Cardiac muscle cell (in vitro differentiated cells and primary cell): ENCODE measurements at regions not wholly inside any gene's neighbourhood (a gene's known extent, or its start where the extent isn't known, plus 50 kb on each side); places are given as distances from the start of the nearest gene placed in this dataset.

Experiments
- DNase-seq, 2 donors: peaks; one replicate each; pipeline versions ENCODE4 v3.0.0 to v3.0.0-alpha.2; 2010 to 2017; ENCODE audit warnings: low read depth in 1 of 2, low spot score in 1 of 2
- H3K27ac ChIP-seq: fragments of 200-600 bp; sonication (generic); 2 replicates; pipeline ENCODE4 v1.5.1; 2016
- H3K27me3 ChIP-seq: fragments of 200-600 bp; sonication (generic); 2 replicates; pipeline ENCODE4 v1.6.0; 2016; ENCODE audit warnings: control low read depth
- H3K36me3 ChIP-seq: fragments of 200-600 bp; sonication (generic); 2 replicates; pipeline ENCODE4 v1.5.1; 2016; ENCODE audit warnings: control low read depth
- H3K4me1 ChIP-seq: fragments of 200-600 bp; sonication (generic); 2 replicates; pipeline ENCODE4 v1.8.1; 2017; ENCODE audit warnings: low read depth, mild to moderate bottlenecking, mixed run types
- H3K4me3 ChIP-seq: fragments of 200-600 bp; sonication (generic); 2 replicates; pipeline ENCODE4 v1.5.1; 2016; ENCODE audit warnings: mild to moderate bottlenecking
- H3K9me3 ChIP-seq: fragments of 200-600 bp; sonication (generic); 2 replicates; pipeline ENCODE4 v1.5.1; 2017; ENCODE audit warnings: low read depth, mild to moderate bottlenecking, control low read depth
- TF ChIP-seq, protein P1 (sequence below): IDR thresholded peaks from 2 replicates; pipeline ENCODE4 v1.5.1; 2012; ENCODE audit warnings: low read depth, mild to moderate bottlenecking, low read length

DNA sequence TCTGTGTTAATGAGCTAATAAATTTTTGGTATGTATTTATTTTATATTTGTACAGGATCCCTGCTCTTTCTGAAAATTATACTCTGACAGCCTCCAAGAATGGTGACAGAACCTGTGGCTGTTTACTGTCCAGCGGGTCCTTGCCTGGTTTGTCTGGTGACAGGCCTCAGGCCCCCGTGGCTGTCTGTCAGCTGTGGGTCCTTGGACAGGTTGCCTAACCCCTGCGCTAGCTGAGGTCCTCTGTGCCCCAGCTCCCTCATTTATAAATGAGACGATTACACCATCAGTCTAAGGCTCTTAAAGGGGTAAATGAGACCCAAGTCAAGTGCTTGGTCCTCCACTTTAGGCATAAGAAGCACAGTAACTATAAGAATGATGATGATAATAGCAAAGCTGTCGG lies 125.1 kb upstream of the COL5A1 start:
- TF ChIP-seq, protein P1, sequence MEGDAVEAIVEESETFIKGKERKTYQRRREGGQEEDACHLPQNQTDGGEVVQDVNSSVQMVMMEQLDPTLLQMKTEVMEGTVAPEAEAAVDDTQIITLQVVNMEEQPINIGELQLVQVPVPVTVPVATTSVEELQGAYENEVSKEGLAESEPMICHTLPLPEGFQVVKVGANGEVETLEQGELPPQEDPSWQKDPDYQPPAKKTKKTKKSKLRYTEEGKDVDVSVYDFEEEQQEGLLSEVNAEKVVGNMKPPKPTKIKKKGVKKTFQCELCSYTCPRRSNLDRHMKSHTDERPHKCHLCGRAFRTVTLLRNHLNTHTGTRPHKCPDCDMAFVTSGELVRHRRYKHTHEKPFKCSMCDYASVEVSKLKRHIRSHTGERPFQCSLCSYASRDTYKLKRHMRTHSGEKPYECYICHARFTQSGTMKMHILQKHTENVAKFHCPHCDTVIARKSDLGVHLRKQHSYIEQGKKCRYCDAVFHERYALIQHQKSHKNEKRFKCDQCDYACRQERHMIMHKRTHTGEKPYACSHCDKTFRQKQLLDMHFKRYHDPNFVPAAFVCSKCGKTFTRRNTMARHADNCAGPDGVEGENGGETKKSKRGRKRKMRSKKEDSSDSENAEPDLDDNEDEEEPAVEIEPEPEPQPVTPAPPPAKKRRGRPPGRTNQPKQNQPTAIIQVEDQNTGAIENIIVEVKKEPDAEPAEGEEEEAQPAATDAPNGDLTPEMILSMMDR: no peak
- H3K27ac ChIP-seq: no peak overlapping the region
- no peak for DNase-seq

DNA sequence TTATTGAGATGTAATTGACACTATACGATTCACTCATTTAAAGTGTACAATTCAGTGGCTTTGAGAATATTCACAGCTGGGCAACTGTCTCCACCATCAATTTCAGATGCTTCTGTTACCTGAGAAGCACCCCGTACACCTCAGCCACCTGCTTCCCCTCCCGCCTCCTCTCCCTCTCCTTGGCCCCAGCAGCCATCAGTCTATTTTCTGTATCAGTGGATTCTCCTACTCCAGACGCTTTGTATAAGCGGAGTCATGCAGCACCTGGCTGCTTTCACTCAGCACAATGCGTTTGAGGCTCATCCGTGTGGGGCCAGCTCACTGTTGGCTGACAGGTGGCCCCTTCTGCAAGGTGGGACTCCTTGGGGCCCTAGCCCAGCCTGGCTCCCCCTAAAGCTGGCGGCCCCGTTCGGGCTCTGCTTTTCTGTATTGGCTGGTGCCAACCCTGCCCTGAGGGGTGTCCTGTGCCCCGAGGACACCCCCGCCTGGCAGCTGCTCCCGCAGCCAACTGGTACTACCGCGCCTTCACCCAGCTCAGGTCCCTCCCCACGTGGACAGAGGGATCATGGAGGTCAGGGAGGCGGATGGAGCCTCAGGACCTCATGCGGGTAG lies 124.4 kb upstream of the COL5A1 start:
- Histone ChIP-seq H3K36me3 (no peaks in the 10 kb centered on the region), H3K4me3 (no peak overlapping the region), H3K27me3 (no peaks in the 10 kb centered on the region), H3K27ac (no peak overlapping the region), H3K9me3 (no peaks in the 10 kb centered on the region), H3K4me1 (no peaks in the 10 kb centered on the region)
- no peak for DNase-seq
- TF ChIP-seq, protein P1: no peak

More for the DNA sequence above, 125.1 kb upstream of the COL5A1 start:
- no peak overlapping the region for H3K4me3 ChIP-seq
- H3K4me1 ChIP-seq: no peaks in the 10 kb centered on the region
- H3K36me3 ChIP-seq: no peaks in the 10 kb centered on the region
- no peaks in the 10 kb centered on the region for H3K27me3 ChIP-seq
- no peaks in the 10 kb centered on the region for H3K9me3 ChIP-seq

DNA sequence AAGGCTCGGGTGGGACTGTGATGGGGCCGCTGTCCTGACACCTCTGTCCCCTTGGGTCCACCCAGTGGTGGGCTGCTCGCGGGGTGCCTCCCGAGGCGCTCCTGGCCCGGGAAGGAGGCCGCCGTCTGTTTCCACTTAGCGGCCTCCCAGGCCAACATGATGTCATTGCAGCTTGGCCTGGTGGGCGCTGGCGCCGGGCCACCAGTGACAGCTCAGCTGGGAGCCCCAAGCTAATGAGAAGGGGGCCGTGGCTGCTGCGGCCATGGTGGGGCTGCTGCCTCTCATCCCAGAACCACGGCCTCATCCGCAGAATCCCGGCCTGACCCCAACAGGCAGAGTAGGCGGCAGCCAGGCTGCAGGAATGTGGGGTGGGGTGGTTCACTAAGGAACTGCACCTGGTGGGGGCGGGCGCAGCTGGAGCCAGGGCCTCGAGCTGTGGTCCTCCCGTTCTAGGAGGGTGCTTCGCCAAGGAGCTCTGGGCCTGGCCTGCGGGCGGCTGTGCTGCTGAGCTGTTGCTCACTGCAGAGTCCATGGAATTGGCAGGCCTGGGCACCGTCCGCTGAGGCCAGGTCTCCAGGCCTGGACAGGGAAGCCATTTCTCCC lies 123.5 kb upstream of the COL5A1 start:
- Histone ChIP-seq H3K27ac (no peak overlapping the region), H3K4me1 (no peaks in the 10 kb centered on the region), H3K36me3 (no peaks in the 10 kb centered on the region), H3K4me3 (no peak overlapping the region), H3K9me3 (no peaks in the 10 kb centered on the region), H3K27me3 (no peaks in the 10 kb centered on the region)
- DNase-seq: no peak
- TF ChIP-seq, protein P1: no peak

DNA sequence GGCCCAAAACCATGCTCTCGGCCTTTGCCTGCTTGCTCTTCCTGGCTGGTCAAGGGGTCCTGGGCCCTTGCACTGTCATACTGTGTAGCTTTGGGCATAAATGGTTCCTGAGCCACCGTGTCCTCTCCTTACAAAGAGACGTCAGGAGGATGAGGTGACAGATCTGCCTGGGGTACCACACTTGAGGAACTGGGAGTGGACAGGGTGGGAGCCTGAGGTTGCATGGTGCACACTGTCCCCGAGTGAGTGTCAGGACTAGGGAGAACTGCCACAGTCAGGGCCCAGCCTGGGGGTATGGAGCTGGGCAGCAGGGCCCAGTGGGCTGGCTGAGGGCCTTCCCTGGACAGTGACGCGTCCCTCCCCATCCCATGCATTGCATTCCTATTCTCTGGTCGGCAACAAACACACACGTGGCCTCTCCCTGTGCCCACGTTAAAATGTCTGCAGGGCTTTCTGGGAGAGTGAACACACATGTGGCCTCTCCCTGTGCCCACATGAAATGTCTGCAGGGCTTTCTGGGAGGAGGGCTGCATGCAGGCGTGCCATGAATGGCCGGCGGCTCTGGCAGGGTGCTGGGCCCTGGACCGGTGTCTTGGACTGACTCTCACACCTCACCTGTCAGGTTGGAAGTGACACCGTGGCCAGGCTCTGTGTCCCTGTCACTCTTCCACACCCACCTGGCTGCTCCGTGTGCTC lies 122.1 kb upstream of the COL5A1 start:
- H3K27ac ChIP-seq: no peak overlapping the region
- H3K9me3 ChIP-seq: no peaks in the 10 kb centered on the region
- H3K36me3 ChIP-seq: no peaks in the 10 kb centered on the region
- TF ChIP-seq, protein P1: no peak
- no peaks in the 10 kb centered on the region for H3K4me1 ChIP-seq
- no peaks in the 10 kb centered on the region for H3K27me3 ChIP-seq
- DNase-seq: no peak
- no peak overlapping the region for H3K4me3 ChIP-seq

DNA sequence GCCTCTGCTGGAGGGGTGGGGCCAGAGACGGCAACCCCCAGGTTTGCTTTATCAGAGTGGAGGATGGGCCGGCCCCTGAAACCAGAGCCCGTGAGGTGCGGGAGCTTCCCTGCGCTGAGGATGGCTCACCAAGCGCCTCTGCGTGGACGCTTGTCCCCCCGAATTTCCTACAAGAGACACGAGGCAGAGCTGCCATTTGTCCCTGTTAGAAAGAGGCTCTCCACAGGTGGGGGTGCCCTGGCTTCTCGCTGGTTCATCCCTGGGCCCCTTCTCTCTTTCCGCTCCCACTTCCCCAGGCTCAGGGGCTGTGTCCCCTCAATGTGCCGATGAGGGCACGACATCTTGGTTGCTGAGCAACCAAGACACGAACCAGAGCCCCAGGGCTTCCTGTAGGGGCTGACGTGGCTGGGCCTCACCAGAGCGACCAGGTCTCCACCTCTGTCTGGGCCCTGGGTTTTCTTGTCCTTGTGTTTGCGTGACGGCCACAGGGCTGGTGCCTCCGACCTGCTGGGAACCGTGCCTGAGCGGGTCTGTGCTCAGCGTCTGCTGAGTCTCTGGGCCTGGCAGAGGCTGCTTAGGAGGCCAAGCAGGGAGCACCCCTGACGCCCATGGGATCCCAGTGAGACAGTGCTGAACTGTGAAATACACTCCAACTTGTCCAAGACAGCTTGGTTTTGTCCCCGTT lies 119.6 kb upstream of the COL5A1 start:
- TF ChIP-seq, protein P1: no peak
- no peaks in the 10 kb centered on the region for H3K27me3 ChIP-seq
- DNase-seq: no peak
- H3K36me3 ChIP-seq: no peaks in the 10 kb centered on the region
- no peak overlapping the region for H3K27ac ChIP-seq
- H3K9me3 ChIP-seq: no peaks in the 10 kb centered on the region
- no peaks in the 10 kb centered on the region for H3K4me1 ChIP-seq
- no peak overlapping the region for H3K4me3 ChIP-seq
